Right kidney (tissue), 1 donor: ENCODE measurements at regions not wholly inside any gene's neighbourhood (a gene's known extent, or its start where the extent isn't known, plus 50 kb on each side); places are given as distances from the start of the nearest gene placed in this dataset.

Experiments used
- DNase-seq: peaks from one replicate; pipeline ENCODE4 v3.0.0-alpha.2; 2016

GRCh38 chr3:157578181-157578580 lies 75.0 kb upstream of the VEPH1 start:
- DNase-seq, result no peak

GRCh38 chr3:157574531-157574930 lies 71.3 kb upstream of the VEPH1 start:
- no peak for DNase-seq

GRCh38 chr3:157573780-157574378 lies 70.7 kb upstream of the VEPH1 start:
- DNase-seq, result no peak

GRCh38 chr3:157573281-157573680 lies 70.1 kb upstream of the VEPH1 start:
- no peak for DNase-seq

GRCh38 chr3:157572559-157573270 lies 69.5 kb upstream of the VEPH1 start:
- DNase-seq, result no peak

GRCh38 chr3:157566596-157566995 lies 63.4 kb upstream of the VEPH1 start:
- no peak for DNase-seq

- no peak for DNase-seq
These were observed 56.2 kb upstream of the VEPH1 start for GRCh38 chr3:157559401-157559800.
